ENCODE measurements at regions not wholly inside any gene's neighbourhood (a gene's known extent, or its start where the extent isn't known, plus 50 kb on each side); places are given as distances from the start of the nearest gene placed in this dataset.

GRCh38 chr4:36574816-36575215 lies 293.4 kb downstream of the DTHD1 start:
- DNase-seq (ENCODE audit: low read depth in 1 of 2, low spot score in 1 of 2): no peak
- Histone ChIP-seq H3K4me3 (no peak overlapping the region), H3K27ac (no peak overlapping the region), H3K4me2 (no peak overlapping the region), H3K9me3 (no peaks in the 10 kb centered on the region), H3K4me1 (no peaks in the 10 kb centered on the region)
- 5% methylated on average over 1 of the region's 1 CpG for WGBS (ENCODE audit: missing lambda C conversion rate)
- no peak for ATAC-seq
- TF ChIP-seq EP300 (IDR thresholded peaks at IDR 0.05): no peak
- no peak for TF ChIP-seq ZFP36 (IDR thresholded peaks at IDR 0.05; ENCODE audit: borderline replicate concordance, partially characterized antibody)
- no peak for TF ChIP-seq ZNF302 (CRISPR knock-in tag; IDR thresholded peaks at IDR 0.05)
- no peak for TF ChIP-seq TFCP2L1 (CRISPR knock-in tag; IDR thresholded peaks at IDR 0.05)
- TF ChIP-seq SMC3 (IDR thresholded peaks at IDR 0.05): no peak
- no peak for TF ChIP-seq MAX (IDR thresholded peaks at IDR 0.05)
- no peak for TF ChIP-seq NPAS2 (CRISPR knock-in tag; IDR thresholded peaks at IDR 0.05; ENCODE audit: borderline replicate concordance)
- no peak for TF ChIP-seq RARB (CRISPR knock-in tag; IDR thresholded peaks at IDR 0.05)
- no peak for TF ChIP-seq HOXA7 (CRISPR knock-in tag; IDR thresholded peaks at IDR 0.05)
- no peak for TF ChIP-seq HEYL (CRISPR knock-in tag; IDR thresholded peaks at IDR 0.05)
- no peak for TF ChIP-seq SREBF2 (IDR thresholded peaks at IDR 0.05)
- no peak for TF ChIP-seq ZSCAN20 (CRISPR knock-in tag; IDR thresholded peaks at IDR 0.05)
- no peak for TF ChIP-seq HOXB13 (CRISPR knock-in tag; IDR thresholded peaks at IDR 0.05; ENCODE audit: low read depth)
- TF ChIP-seq POLR2A (IDR thresholded peaks at IDR 0.05; ENCODE audit: low read length): no peak
- FAIRE-seq: no peak
- POLR2A ChIA-PET: no interaction called here
- CTCF ChIA-PET: no interaction called here

GRCh38 chr4:36582198-36582597 lies 300.8 kb downstream of the DTHD1 start:
- TF ChIP-seq CTCF (IDR thresholded peaks at IDR 0.05) (no peak), EHF (CRISPR knock-in tag; IDR thresholded peaks at IDR 0.05) (no peak), NR3C1 (IDR thresholded peaks at IDR 0.05) (no peak), HMGXB4 (CRISPR knock-in tag; IDR thresholded peaks at IDR 0.05; ENCODE audit: borderline replicate concordance) (no peak), CEBPB (IDR thresholded peaks at IDR 0.05) (no peak), NFE2L2 (conservative IDR thresholded peaks at IDR 0.05; ENCODE audit: low read length) (no peak), CHD2 (IDR thresholded peaks at IDR 0.05; ENCODE audit: low read length, partially characterized antibody) (no peak), HEYL (CRISPR knock-in tag; IDR thresholded peaks at IDR 0.05) (no peak), CBX2 (IDR thresholded peaks at IDR 0.05; ENCODE audit: borderline replicate concordance, low read depth) (no peak), ZC3H11A (IDR thresholded peaks at IDR 0.05) (no peak), POLR2A (IDR thresholded peaks at IDR 0.05; ENCODE audit: low read length) (no peak), ZSCAN20 (CRISPR knock-in tag; IDR thresholded peaks at IDR 0.05) (no peak), BCL3 (IDR thresholded peaks at IDR 0.05) (no peak), KDM1A (IDR thresholded peaks at IDR 0.05; ENCODE audit: low read depth) (no peak), MAZ (IDR thresholded peaks at IDR 0.05; ENCODE audit: borderline replicate concordance, low read depth, low read length) (no peak), CBX8 (IDR thresholded peaks at IDR 0.05) (no peak), RAD21 (conservative IDR thresholded peaks at IDR 0.05 in 1 of 2, IDR thresholded peaks at IDR 0.05 in 1 of 2) (no peak), MYC (IDR thresholded peaks at IDR 0.05; ENCODE audit: borderline replicate concordance, low read length) (no peak), HOXB5 (CRISPR knock-in tag; IDR thresholded peaks at IDR 0.05) (no peak)
- CTCF ChIA-PET: no interaction called here
- no peak for DNase-seq (ENCODE audit: low read depth in 1 of 2, low spot score in 1 of 2)
- no peaks in the 10 kb centered on the region for H3K4me1 ChIP-seq
- POLR2A ChIA-PET: no interaction called here
- no peak for ATAC-seq
- WGBS (ENCODE audit: missing lambda C conversion rate): 0% methylated on average over 2 of the region's 2 CpGs
- FAIRE-seq: no peak
- H3K9me3 ChIP-seq: no peaks in the 10 kb centered on the region
- H3K4me2 ChIP-seq: no peak overlapping the region
- no peak overlapping the region for H3K27ac ChIP-seq
- H3K4me3 ChIP-seq: no peak overlapping the region
